Endothelial cell of umbilical vein (primary cell): ENCODE measurements at regions not wholly inside any gene's neighbourhood (a gene's known extent, or its start where the extent isn't known, plus 50 kb on each side); places are given as distances from the start of the nearest gene placed in this dataset.

Source experiments
- MYC ChIP-seq: IDR thresholded peaks from one replicate; pipeline ENCODE4 v1.6.1; 2011; ENCODE audit warnings: mild to moderate bottlenecking, low read depth, low read length
- TF ChIP-seq, protein P1 (sequence below), 2 donors: IDR thresholded peaks; 1 replicate in 1 of 2; 2 replicates in 1 of 2; pipeline ENCODE4 v1.5.1; 2011; ENCODE audit warnings: low read length in 2 of 2, mild to moderate bottlenecking in 2 of 2, moderate library complexity in 2 of 2, control low read depth in 1 of 2, inconsistent platforms in 1 of 2, low read depth in 1 of 2; ENCODE audit not compliant: insufficient read depth in 1 of 2; ENCODE audit errors: extremely low read depth in 1 of 2

DNA sequence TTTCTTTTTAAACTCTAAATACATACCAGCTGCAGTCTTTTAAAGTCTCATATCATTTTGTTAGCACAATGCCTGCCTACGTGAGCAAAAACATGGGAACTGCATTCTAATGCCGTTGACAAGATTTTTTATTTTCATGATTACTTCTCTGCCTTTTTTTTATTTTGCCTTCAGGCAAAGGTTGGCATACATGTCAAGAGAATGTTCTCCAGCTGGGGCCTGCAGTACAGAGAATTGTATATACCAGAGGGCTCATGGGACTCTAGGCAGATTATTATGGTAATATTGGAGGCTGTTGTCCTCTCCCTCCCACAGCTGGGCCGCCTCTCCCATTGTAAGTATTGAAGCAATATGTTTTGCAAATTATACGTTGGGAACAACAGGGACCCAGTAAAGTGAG lies 53.9 kb upstream of the OBI1 start:
- TF ChIP-seq, protein P1, sequence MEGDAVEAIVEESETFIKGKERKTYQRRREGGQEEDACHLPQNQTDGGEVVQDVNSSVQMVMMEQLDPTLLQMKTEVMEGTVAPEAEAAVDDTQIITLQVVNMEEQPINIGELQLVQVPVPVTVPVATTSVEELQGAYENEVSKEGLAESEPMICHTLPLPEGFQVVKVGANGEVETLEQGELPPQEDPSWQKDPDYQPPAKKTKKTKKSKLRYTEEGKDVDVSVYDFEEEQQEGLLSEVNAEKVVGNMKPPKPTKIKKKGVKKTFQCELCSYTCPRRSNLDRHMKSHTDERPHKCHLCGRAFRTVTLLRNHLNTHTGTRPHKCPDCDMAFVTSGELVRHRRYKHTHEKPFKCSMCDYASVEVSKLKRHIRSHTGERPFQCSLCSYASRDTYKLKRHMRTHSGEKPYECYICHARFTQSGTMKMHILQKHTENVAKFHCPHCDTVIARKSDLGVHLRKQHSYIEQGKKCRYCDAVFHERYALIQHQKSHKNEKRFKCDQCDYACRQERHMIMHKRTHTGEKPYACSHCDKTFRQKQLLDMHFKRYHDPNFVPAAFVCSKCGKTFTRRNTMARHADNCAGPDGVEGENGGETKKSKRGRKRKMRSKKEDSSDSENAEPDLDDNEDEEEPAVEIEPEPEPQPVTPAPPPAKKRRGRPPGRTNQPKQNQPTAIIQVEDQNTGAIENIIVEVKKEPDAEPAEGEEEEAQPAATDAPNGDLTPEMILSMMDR (IDR thresholded peaks at IDR 0.05; ENCODE audit: extremely low read depth in 1 of 2, insufficient read depth in 1 of 2, low read depth in 1 of 2, low read length in 2 of 2): no peak
- TF ChIP-seq MYC: no peak
